ENCODE measurements at regions not wholly inside any gene's neighbourhood (a gene's known extent, or its start where the extent isn't known, plus 50 kb on each side); places are given as distances from the start of the nearest gene placed in this dataset.

GRCh38 chr9:87086221-87086818 lies 139.0 kb upstream of the GAS1 start:
- no peak for DNase-seq

- no peak for DNase-seq
Measured at GRCh38 chr9:87087197-87087596, 139.9 kb upstream of the GAS1 start.

GRCh38 chr9:87088192-87088591 lies 140.9 kb upstream of the GAS1 start:
- no peak for DNase-seq

GRCh38 chr9:87088621-87089365 lies 141.5 kb upstream of the GAS1 start:
- no peak for DNase-seq

GRCh38 chr9:87089506-87089905 lies 142.2 kb upstream of the GAS1 start:
- DNase-seq: no peak

GRCh38 chr9:87089929-87090328 lies 142.6 kb upstream of the GAS1 start:
- DNase-seq: no peak

GRCh38 chr9:87093777-87094176 lies 146.5 kb upstream of the GAS1 start:
- no peak for DNase-seq

GRCh38 chr9:87095951-87096350 lies 148.6 kb upstream of the GAS1 start:
- no peak for DNase-seq

GRCh38 chr9:87096506-87096905 lies 149.2 kb upstream of the GAS1 start:
- DNase-seq: no peak

- no peak for DNase-seq
Measured at GRCh38 chr9:87097238-87097637, 149.9 kb upstream of the GAS1 start.

- DNase-seq: no peak
Measured at GRCh38 chr9:87099407-87099806, 152.1 kb upstream of the GAS1 start.

- DNase-seq: no peak
Measured at GRCh38 chr9:87100001-87100400, 152.7 kb upstream of the GAS1 start.

GRCh38 chr9:87102126-87102525 lies 154.8 kb upstream of the GAS1 start:
- DNase-seq: no peak

- no peak for DNase-seq
Measured at GRCh38 chr9:87107072-87107471, 159.8 kb upstream of the GAS1 start.

- DNase-seq: no peak
Measured at GRCh38 chr9:87108661-87109060, 161.4 kb upstream of the GAS1 start.

- no peak for DNase-seq
Measured at GRCh38 chr9:87109231-87109631, 161.9 kb upstream of the GAS1 start.

GRCh38 chr9:87109851-87110250 lies 162.5 kb upstream of the GAS1 start:
- no peak for DNase-seq

GRCh38 chr9:87111010-87111409 lies 163.7 kb upstream of the GAS1 start:
- no peak for DNase-seq

GRCh38 chr9:87112656-87113055 lies 165.3 kb upstream of the GAS1 start:
- DNase-seq: no peak

GRCh38 chr9:87113874-87114273 lies 166.6 kb upstream of the GAS1 start:
- no peak for DNase-seq

GRCh38 chr9:87115785-87116184 lies 168.5 kb upstream of the GAS1 start:
- no peak for DNase-seq

GRCh38 chr9:87116492-87116891 lies 169.2 kb upstream of the GAS1 start:
- DNase-seq: no peak

GRCh38 chr9:87118594-87118993 lies 171.3 kb upstream of the GAS1 start:
- DNase-seq: no peak

GRCh38 chr9:87119328-87119881 lies 172.1 kb upstream of the GAS1 start:
- no peak for DNase-seq

- no peak for DNase-seq
Measured at GRCh38 chr9:87120610-87121009, 173.3 kb upstream of the GAS1 start.

All from NCI-H345 (cell line).